ENCODE measurements at regions not wholly inside any gene's neighbourhood (a gene's known extent, or its start where the extent isn't known, plus 50 kb on each side); places are given as distances from the start of the nearest gene placed in this dataset.

GRCh38 chr6:4611429-4612129 is 164.6 kb upstream of the CDYL start:
- peak; percentile 53 to 74 for DNase-seq (ENCODE audit: low read depth in 1 of 2, low spot score in 2 of 2)
- Histone ChIP-seq H3K4me1 (replicated peaks) (peaks cover 50% of the 10 kb centered on the region), H3K9me3 (replicated peaks) (no peaks in the 10 kb centered on the region), H3K27ac (peak overlapping the region; percentile 3; the same call in 1 of the 2 replicates), H3K27me3 (replicated peaks) (no peaks in the 10 kb centered on the region), H3K4me3 (no peak overlapping the region), H3K36me3 (no peaks in the 10 kb centered on the region)

GRCh38 chr6:4610256-4610655 is 165.9 kb upstream of the CDYL start:
- Histone ChIP-seq H3K27ac (peak overlapping the region; percentile 74), H3K4me3 (no peak overlapping the region)
- peak; percentile 86 to 88 for DNase-seq (ENCODE audit: low read depth in 1 of 2, low spot score in 2 of 2)

GRCh38 chr6:4608361-4609115 is 167.7 kb upstream of the CDYL start:
- no peak overlapping the region for H3K4me3 ChIP-seq
- no peak for DNase-seq (ENCODE audit: low read depth in 1 of 2, low spot score in 2 of 2)
- H3K36me3 ChIP-seq, result no peaks in the 10 kb centered on the region
- H3K4me1 ChIP-seq (replicated peaks), result peaks cover 61% of the 10 kb centered on the region
- H3K27ac ChIP-seq, result no peak overlapping the region
- no peaks in the 10 kb centered on the region for H3K27me3 ChIP-seq (replicated peaks)
- H3K9me3 ChIP-seq (replicated peaks), result no peaks in the 10 kb centered on the region

More at GRCh38 chr6:4610256-4610655, 165.9 kb upstream of the CDYL start:
- Histone ChIP-seq H3K4me1 (replicated peaks) (peaks cover 51% of the 10 kb centered on the region), H3K27me3 (replicated peaks) (no peaks in the 10 kb centered on the region), H3K9me3 (replicated peaks) (no peaks in the 10 kb centered on the region), H3K36me3 (no peaks in the 10 kb centered on the region)

- Histone ChIP-seq H3K36me3 (no peaks in the 10 kb centered on the region), H3K27ac (peak overlapping the region; percentile 36), H3K4me3 (no peak overlapping the region), H3K27me3 (replicated peaks) (no peaks in the 10 kb centered on the region), H3K4me1 (replicated peaks) (peaks cover 68% of the 10 kb centered on the region), H3K9me3 (replicated peaks) (no peaks in the 10 kb centered on the region)
- DNase-seq (ENCODE audit: low read depth in 1 of 2, low spot score in 2 of 2), result no peak
Observed at GRCh38 chr6:4607793-4608192, 168.4 kb upstream of the CDYL start.

GRCh38 chr6:4606821-4607704 is 169.1 kb upstream of the CDYL start:
- no peak overlapping the region for H3K4me3 ChIP-seq
- no peaks in the 10 kb centered on the region for H3K27me3 ChIP-seq (replicated peaks)
- H3K9me3 ChIP-seq (replicated peaks), result no peaks in the 10 kb centered on the region
- peaks cover 66% of the 10 kb centered on the region for H3K4me1 ChIP-seq (replicated peaks)
- H3K36me3 ChIP-seq, result no peaks in the 10 kb centered on the region
- peak overlapping the region; percentile 36 for H3K27ac ChIP-seq
- DNase-seq (ENCODE audit: low read depth in 1 of 2, low spot score in 2 of 2), result peak in 1 of 2 experiments; percentile 45

GRCh38 chr6:4606016-4606415 is 170.2 kb upstream of the CDYL start:
- Histone ChIP-seq H3K36me3 (no peaks in the 10 kb centered on the region), H3K27me3 (replicated peaks) (no peaks in the 10 kb centered on the region), H3K27ac (no peak overlapping the region), H3K4me3 (no peak overlapping the region), H3K9me3 (replicated peaks) (no peaks in the 10 kb centered on the region), H3K4me1 (replicated peaks) (peaks cover 61% of the 10 kb centered on the region)
- no peak for DNase-seq (ENCODE audit: low read depth in 1 of 2, low spot score in 2 of 2)

- peak overlapping the region; percentile 38 for H3K27ac ChIP-seq
- H3K36me3 ChIP-seq, result no peaks in the 10 kb centered on the region
- DNase-seq (ENCODE audit: low read depth in 1 of 2, low spot score in 2 of 2), result no peak
- peaks cover 63% of the 10 kb centered on the region for H3K4me1 ChIP-seq (replicated peaks)
- no peaks in the 10 kb centered on the region for H3K9me3 ChIP-seq (replicated peaks)
- no peak overlapping the region for H3K4me3 ChIP-seq
- H3K27me3 ChIP-seq (replicated peaks), result no peaks in the 10 kb centered on the region
Observed at GRCh38 chr6:4603856-4604369, 172.3 kb upstream of the CDYL start.

- no peaks in the 10 kb centered on the region for H3K9me3 ChIP-seq (replicated peaks)
- H3K27ac ChIP-seq, result peak overlapping the region; percentile 38
- H3K4me3 ChIP-seq, result no peak overlapping the region
- no peaks in the 10 kb centered on the region for H3K36me3 ChIP-seq
- DNase-seq (ENCODE audit: low read depth in 1 of 2, low spot score in 2 of 2), result peak in 1 of 2 experiments; percentile 56
- no peaks in the 10 kb centered on the region for H3K27me3 ChIP-seq (replicated peaks)
- H3K4me1 ChIP-seq (replicated peaks), result peaks cover 59% of the 10 kb centered on the region
Observed at GRCh38 chr6:4603291-4603690, 172.9 kb upstream of the CDYL start.

GRCh38 chr6:4599924-4600323 is 176.3 kb upstream of the CDYL start:
- DNase-seq (ENCODE audit: low read depth in 1 of 2, low spot score in 2 of 2), result peak; percentile 69 to 87
- Histone ChIP-seq H3K36me3 (no peaks in the 10 kb centered on the region), H3K9me3 (replicated peaks) (no peaks in the 10 kb centered on the region), H3K4me1 (replicated peaks) (peaks cover 40% of the 10 kb centered on the region), H3K4me3 (no peak overlapping the region), H3K27ac (peak overlapping the region; percentile 71), H3K27me3 (replicated peaks) (no peaks in the 10 kb centered on the region)

- Histone ChIP-seq H3K27ac (no peak overlapping the region), H3K4me3 (no peak overlapping the region), H3K4me1 (replicated peaks) (peaks cover 30% of the 10 kb centered on the region), H3K27me3 (replicated peaks) (no peaks in the 10 kb centered on the region), H3K36me3 (no peaks in the 10 kb centered on the region), H3K9me3 (replicated peaks) (no peaks in the 10 kb centered on the region)
- DNase-seq (ENCODE audit: low read depth in 1 of 2, low spot score in 2 of 2), result no peak
Observed at GRCh38 chr6:4598384-4598995, 177.7 kb upstream of the CDYL start.

GRCh38 chr6:4593951-4594350 is 182.3 kb upstream of the CDYL start:
- DNase-seq (ENCODE audit: low read depth in 1 of 2, low spot score in 2 of 2), result no peak
- Histone ChIP-seq H3K9me3 (replicated peaks) (no peaks in the 10 kb centered on the region), H3K27me3 (replicated peaks) (no peaks in the 10 kb centered on the region), H3K36me3 (no peaks in the 10 kb centered on the region), H3K4me3 (no peak overlapping the region), H3K27ac (no peak overlapping the region), H3K4me1 (replicated peaks) (no peaks in the 10 kb centered on the region)

GRCh38 chr6:4592026-4592425 is 184.2 kb upstream of the CDYL start:
- Histone ChIP-seq H3K27ac (no peak overlapping the region), H3K4me1 (replicated peaks) (no peaks in the 10 kb centered on the region), H3K36me3 (no peaks in the 10 kb centered on the region), H3K27me3 (replicated peaks) (no peaks in the 10 kb centered on the region), H3K9me3 (replicated peaks) (no peaks in the 10 kb centered on the region), H3K4me3 (no peak overlapping the region)
- DNase-seq (ENCODE audit: low read depth in 1 of 2, low spot score in 2 of 2), result no peak

GRCh38 chr6:4591218-4591617 is 185.0 kb upstream of the CDYL start:
- Histone ChIP-seq H3K4me1 (replicated peaks) (no peaks in the 10 kb centered on the region), H3K27ac (no peak overlapping the region), H3K4me3 (no peak overlapping the region), H3K9me3 (replicated peaks) (no peaks in the 10 kb centered on the region), H3K27me3 (replicated peaks) (no peaks in the 10 kb centered on the region), H3K36me3 (no peaks in the 10 kb centered on the region)
- DNase-seq (ENCODE audit: low read depth in 1 of 2, low spot score in 2 of 2), result no peak

All from SJSA1 (cell line).